CD14-positive monocyte (primary cell): ENCODE measurements at regions not wholly inside any gene's neighbourhood (a gene's known extent, or its start where the extent isn't known, plus 50 kb on each side); places are given as distances from the start of the nearest gene placed in this dataset.

Source experiments
- DNase-seq, 3 donors: peaks; one replicate each; pipeline ENCODE4 v3.0.0-alpha.2; 2011 to 2022
- H2AFZ ChIP-seq: 2 replicates; pipeline ENCODE4 v1.6.0; 2012; ENCODE audit warnings: mild to moderate bottlenecking, low read depth, low read length, inconsistent platforms; ENCODE audit not compliant: insufficient read depth, poor library complexity, severe bottlenecking
- H3K27ac ChIP-seq, 2 donors: 1 replicate in 1 of 2; 2 replicates in 1 of 2; pipeline ENCODE4 v1.5.1; 2012 to 2013; ENCODE audit warnings: low read length in 2 of 2, control low read depth in 1 of 2, inconsistent platforms in 1 of 2, low read depth in 1 of 2, mild to moderate bottlenecking in 1 of 2
- H3K27me3 ChIP-seq, 2 donors: one replicate each; pipeline versions ENCODE4 v1.6.0 to v1.6.1; 2011 to 2013; ENCODE audit warnings: low read length in 2 of 2; ENCODE audit not compliant: control insufficient read depth in 2 of 2, insufficient read depth in 2 of 2
- H3K36me3 ChIP-seq, 2 donors: replicated peaks in 1 of 2; 1 replicate in 1 of 2; 2 replicates in 1 of 2; pipeline versions ENCODE4 v1.5.1 to v1.6.1; 2012 to 2013; ENCODE audit warnings: low read length in 2 of 2, control low read depth in 1 of 2, inconsistent platforms in 1 of 2, mild to moderate bottlenecking in 1 of 2; ENCODE audit not compliant: insufficient read depth in 2 of 2, control insufficient read depth in 1 of 2
- H3K4me1 ChIP-seq, 2 donors: 1 replicate in 1 of 2; 2 replicates in 1 of 2; pipeline versions ENCODE4 v1.5.1 to v1.6.1; 2012 to 2013; ENCODE audit warnings: low read length in 2 of 2, control low read depth in 1 of 2, inconsistent platforms in 1 of 2, mild to moderate bottlenecking in 1 of 2, moderate library complexity in 1 of 2; ENCODE audit not compliant: insufficient read depth in 2 of 2, control insufficient read depth in 1 of 2
- H3K4me2 ChIP-seq: replicated peaks from 2 replicates; pipeline ENCODE3; 2012; ENCODE audit warnings: low read length, moderate library complexity, mild to moderate bottlenecking; ENCODE audit not compliant: poor library complexity, severe bottlenecking; ENCODE audit errors: extremely low read depth
- H3K4me3 ChIP-seq, 3 experiments: fragments of 200-600 bp in 1 of 3; sonication (generic) in 1 of 3; replicated peaks in 1 of 3; 1 replicate in 2 of 3; 2 replicates in 1 of 3; pipeline ENCODE4 v1.5.1; 2011 to 2013; ENCODE audit warnings: low read length in 3 of 3, mild to moderate bottlenecking in 3 of 3, control low read depth in 2 of 3, low read depth in 2 of 3, inconsistent platforms in 1 of 3, moderate library complexity in 1 of 3
- H3K79me2 ChIP-seq: 2 replicates; pipeline ENCODE4 v1.6.0; 2012; ENCODE audit warnings: mild to moderate bottlenecking, control low read depth, inconsistent platforms, low read length, moderate library complexity; ENCODE audit not compliant: insufficient read depth
- H3K9ac ChIP-seq: 2 replicates; pipeline ENCODE4 v1.6.0; 2017; ENCODE audit warnings: low read length, mild to moderate bottlenecking; ENCODE audit not compliant: insufficient read depth, poor library complexity, severe bottlenecking
- H3K9me3 ChIP-seq, 2 donors: replicated peaks in 1 of 2; 1 replicate in 1 of 2; 2 replicates in 1 of 2; pipeline versions ENCODE4 v1.5.1 to v1.6.1; 2012 to 2013; ENCODE audit warnings: low read length in 2 of 2, control low read depth in 1 of 2; ENCODE audit not compliant: control insufficient read depth in 1 of 2, insufficient read depth in 1 of 2
- H4K20me1 ChIP-seq: 2 replicates; pipeline ENCODE4 v1.6.0; 2012; ENCODE audit warnings: mild to moderate bottlenecking, low read length, control low read depth, moderate library complexity; ENCODE audit not compliant: insufficient read depth
- H3K27ac Mint-ChIP-seq, 7 donors: one replicate each; pipeline ENCODE4 v1.8.0; 2020; ENCODE audit warnings: mild to moderate bottlenecking in 7 of 7, mixed read lengths in 7 of 7, moderate library complexity in 6 of 7, inconsistent platforms in 2 of 7
- H3K27me3 Mint-ChIP-seq, 3 donors: one replicate each; pipeline ENCODE4 v1.8.0; 2021 to 2022; ENCODE audit warnings: low read depth in 3 of 3, mild to moderate bottlenecking in 3 of 3, mixed read lengths in 3 of 3, moderate library complexity in 3 of 3, inconsistent platforms in 1 of 3
- H3K36me3 Mint-ChIP-seq, 2 donors: one replicate each; pipeline ENCODE4 v1.8.0; 2020; ENCODE audit warnings: mixed read lengths in 2 of 2, inconsistent platforms in 1 of 2, mild to moderate bottlenecking in 1 of 2
- H3K4me1 Mint-ChIP-seq: one replicate; pipeline ENCODE4 v1.8.0; 2020; ENCODE audit warnings: mild to moderate bottlenecking, mixed read lengths
- H3K4me3 Mint-ChIP-seq, 2 donors: one replicate each; pipeline ENCODE4 v1.8.0; 2020; ENCODE audit warnings: mild to moderate bottlenecking in 2 of 2, mixed read lengths in 2 of 2, moderate library complexity in 1 of 2
- H3K9me3 Mint-ChIP-seq, 7 donors: one replicate each; pipeline ENCODE4 v1.8.0; 2020 to 2022; ENCODE audit warnings: mixed read lengths in 7 of 7, mild to moderate bottlenecking in 6 of 7, moderate library complexity in 6 of 7, inconsistent platforms in 2 of 7
- CTCF ChIP-seq: fragments of 200-600 bp; IDR thresholded peaks from one replicate; pipeline ENCODE4 v1.8.0; 2022; ENCODE audit warnings: antibody characterized with exemption, mild to moderate bottlenecking
- WGBS: methylation state at CpG from one replicate; pipeline ENCODE4 v1.1.5; 2013; ENCODE audit warnings: missing lambda C conversion rate; ENCODE audit not compliant: insufficient coverage; 5-methylcytosine and 5-hydroxymethylcytosine counted together
- intact Hi-C, 2 donors: fragments of 100-400 bp; cut with micrococcal nuclease; formaldehyde crosslinking; loops; one replicate each; pipeline versions ENCODE4 v1.15.0 to v1.15.1; 2023

DNA sequence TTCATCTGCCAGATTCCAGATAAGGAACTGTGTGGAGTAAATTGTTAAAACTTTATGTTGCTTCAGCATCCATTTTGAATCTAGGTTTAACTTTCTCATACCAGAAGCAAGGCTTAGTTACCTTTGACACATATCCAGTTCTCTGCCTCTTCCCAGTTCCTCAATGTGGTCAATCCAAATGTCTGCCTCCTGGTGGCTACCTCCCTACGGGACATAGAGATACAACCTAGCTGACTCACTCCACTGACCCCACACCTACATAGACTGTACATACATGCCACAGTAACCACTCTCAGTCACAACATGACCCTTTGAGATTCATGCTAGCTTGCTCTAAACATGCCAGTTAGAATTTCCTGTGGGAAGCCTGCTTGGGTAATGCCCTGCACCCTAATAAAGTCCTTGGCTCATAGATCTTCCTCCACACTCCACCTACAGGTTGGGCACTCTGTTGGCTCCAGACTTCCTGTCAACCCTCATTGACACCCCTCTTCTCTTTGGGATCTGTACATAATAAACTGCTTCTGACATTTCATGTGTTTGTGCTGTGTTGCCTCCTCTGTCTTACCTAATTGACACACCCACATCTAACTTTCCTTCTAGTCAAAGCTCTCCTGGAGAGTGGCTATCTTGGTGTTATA lies 278.1 kb downstream of the HTR7 start:
- H3K27me3 Mint-ChIP-seq, result peaks cover 0 to 3% (median 3%) of the 10 kb centered on the region in 3 donors
- TF ChIP-seq CTCF, result no peak
- Histone ChIP-seq H4K20me1 (no peaks in the 10 kb centered on the region), H3K4me1 (no peaks in the 10 kb centered on the region), H3K4me2 (no peak overlapping the region), H2AFZ (no peak overlapping the region), H3K4me3 (no peak overlapping the region), H3K27me3 (no peaks in the 10 kb centered on the region), H3K36me3 (no peaks in the 10 kb centered on the region), H3K79me2 (no peaks in the 10 kb centered on the region), H3K9ac (no peak overlapping the region), H3K9me3 (no peaks in the 10 kb centered on the region), H3K27ac (no peak overlapping the region)
- peaks cover 0 to 2% (median 2%) of the 10 kb centered on the region in 7 donors for H3K9me3 Mint-ChIP-seq
- no peak overlapping the region for H3K4me3 Mint-ChIP-seq
- no peaks in the 10 kb centered on the region for H3K4me1 Mint-ChIP-seq
- H3K36me3 Mint-ChIP-seq, result no peaks in the 10 kb centered on the region
- intact Hi-C loops, result no loop called here
- H3K27ac Mint-ChIP-seq, result no peak overlapping the region
- 50% methylated on average over 1 of the region's 1 CpG for WGBS
- DNase-seq, result no peak

DNA sequence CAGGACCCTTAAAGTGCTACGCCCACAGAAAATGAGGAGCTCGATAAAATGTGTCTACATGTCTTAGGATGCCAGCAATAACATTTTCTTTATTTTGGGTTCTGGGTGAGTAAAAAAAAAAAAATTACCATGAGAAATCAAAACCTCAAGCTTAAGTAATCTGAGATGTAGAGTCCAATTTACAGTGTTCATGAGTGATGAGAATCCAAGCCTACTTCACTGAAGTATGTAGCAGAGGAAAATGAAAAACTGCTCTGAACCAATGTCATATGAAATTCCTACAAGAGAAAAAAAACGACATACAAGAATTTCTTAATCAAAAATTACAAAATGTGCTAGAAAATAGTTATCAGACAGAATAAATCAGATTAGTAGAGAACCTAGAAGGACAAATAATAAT lies 274.4 kb downstream of the HTR7 start:
- Histone ChIP-seq H3K27me3 (no peaks in the 10 kb centered on the region), H2AFZ (no peak overlapping the region), H3K4me1 (no peaks in the 10 kb centered on the region), H3K4me3 (no peak overlapping the region), H3K27ac (no peak overlapping the region), H3K9ac (no peak overlapping the region), H3K36me3 (no peaks in the 10 kb centered on the region), H3K4me2 (no peak overlapping the region), H3K79me2 (no peaks in the 10 kb centered on the region), H3K9me3 (no peaks in the 10 kb centered on the region), H4K20me1 (no peaks in the 10 kb centered on the region)
- no peak overlapping the region for H3K27ac Mint-ChIP-seq
- no peak overlapping the region for H3K4me3 Mint-ChIP-seq
- no peak for DNase-seq
- H3K27me3 Mint-ChIP-seq, result peaks cover 0 to 3% (median 0%) of the 10 kb centered on the region in 3 donors
- no CpG with 5 or more reads among the region's 3 CpGs for WGBS
- H3K36me3 Mint-ChIP-seq, result no peaks in the 10 kb centered on the region
- intact Hi-C loops, result no loop called here
- H3K9me3 Mint-ChIP-seq, result peaks cover 0 to 2% (median 0%) of the 10 kb centered on the region in 7 donors
- H3K4me1 Mint-ChIP-seq, result no peaks in the 10 kb centered on the region
- TF ChIP-seq CTCF, result no peak
